Glutamatergic neuron (in vitro differentiated cells): ENCODE measurements at regions not wholly inside any gene's neighbourhood (a gene's known extent, or its start where the extent isn't known, plus 50 kb on each side); places are given as distances from the start of the nearest gene placed in this dataset.

Experiments
- DNase-seq: peaks from one replicate; pipeline ENCODE4 v3.0.0; 2022
- H3K27ac Mint-ChIP-seq: one replicate; pipeline ENCODE4 v1.8.0; 2020; ENCODE audit warnings: mild to moderate bottlenecking, mixed read lengths, inconsistent platforms; ENCODE audit not compliant: unreplicated experiment
- H3K27me3 Mint-ChIP-seq: one replicate; pipeline ENCODE4 v1.8.0; 2020; ENCODE audit warnings: mild to moderate bottlenecking, moderate library complexity, mixed read lengths, inconsistent platforms; ENCODE audit not compliant: unreplicated experiment
- H3K36me3 Mint-ChIP-seq: one replicate; pipeline ENCODE4 v1.8.0; 2020; ENCODE audit warnings: mild to moderate bottlenecking, mixed read lengths, inconsistent platforms; ENCODE audit not compliant: unreplicated experiment
- H3K4me1 Mint-ChIP-seq: one replicate; pipeline ENCODE4 v1.8.0; 2020; ENCODE audit warnings: mild to moderate bottlenecking, low read depth, mixed read lengths, inconsistent platforms; ENCODE audit not compliant: unreplicated experiment
- H3K4me3 Mint-ChIP-seq: one replicate; pipeline ENCODE4 v1.8.0; 2020; ENCODE audit warnings: mild to moderate bottlenecking, mixed read lengths, inconsistent platforms; ENCODE audit not compliant: unreplicated experiment
- H3K9me3 Mint-ChIP-seq: one replicate; pipeline ENCODE4 v1.8.0; 2020; ENCODE audit warnings: mild to moderate bottlenecking, moderate library complexity, mixed read lengths, inconsistent platforms; ENCODE audit not compliant: unreplicated experiment
- CTCF ChIP-seq: fragments of 200-600 bp; sonication (generic); IDR thresholded peaks from one replicate; pipeline ENCODE4 v1.5.0; 2021; ENCODE audit not compliant: partially characterized antibody, unreplicated experiment

- Mint-ChIP-seq H3K27ac (no peak overlapping the region), H3K4me1 (no peaks in the 10 kb centered on the region), H3K27me3 (no peaks in the 10 kb centered on the region), H3K9me3 (no peaks in the 10 kb centered on the region), H3K36me3 (no peaks in the 10 kb centered on the region), H3K4me3 (no peak overlapping the region)
- TF ChIP-seq CTCF, result no peak
- DNase-seq, result no peak
Observed at GRCh38 chr13:28555096-28555495, 60.2 kb upstream of the FLT1 start.

- no peaks in the 10 kb centered on the region for H3K4me1 Mint-ChIP-seq
Observed at GRCh38 chr13:28553971-28554370, 59.0 kb upstream of the FLT1 start.

GRCh38 chr13:28552288-28552687, 57.4 kb upstream of the FLT1 start:
- no peak overlapping the region for H3K27ac Mint-ChIP-seq
- DNase-seq, result no peak

More at GRCh38 chr13:28553971-28554370, 59.0 kb upstream of the FLT1 start:
- no peak for TF ChIP-seq CTCF
- Mint-ChIP-seq H3K36me3 (peaks cover 4% of the 10 kb centered on the region), H3K27me3 (peaks cover 3% of the 10 kb centered on the region), H3K9me3 (no peaks in the 10 kb centered on the region), H3K27ac (no peak overlapping the region), H3K4me3 (no peak overlapping the region)
- DNase-seq, result no peak

GRCh38 chr13:28551498-28551895, 56.6 kb upstream of the FLT1 start:
- no peak overlapping the region for H3K4me3 Mint-ChIP-seq
- TF ChIP-seq CTCF, result no peak
- peaks cover 7% of the 10 kb centered on the region for H3K27me3 Mint-ChIP-seq
- H3K4me1 Mint-ChIP-seq, result peaks cover 3% of the 10 kb centered on the region
- no peaks in the 10 kb centered on the region for H3K9me3 Mint-ChIP-seq
- no peak overlapping the region for H3K27ac Mint-ChIP-seq
- H3K36me3 Mint-ChIP-seq, result peaks cover 9% of the 10 kb centered on the region
- no peak for DNase-seq

More at GRCh38 chr13:28552288-28552687, 57.4 kb upstream of the FLT1 start:
- Mint-ChIP-seq H3K4me3 (no peak overlapping the region), H3K36me3 (peaks cover 9% of the 10 kb centered on the region), H3K27me3 (peaks cover 7% of the 10 kb centered on the region), H3K9me3 (no peaks in the 10 kb centered on the region), H3K4me1 (peaks cover 3% of the 10 kb centered on the region)
- no peak for TF ChIP-seq CTCF

GRCh38 chr13:28550721-28551497, 56.0 kb upstream of the FLT1 start:
- Mint-ChIP-seq H3K4me1 (peaks cover 3% of the 10 kb centered on the region), H3K9me3 (no peaks in the 10 kb centered on the region), H3K36me3 (peaks cover 9% of the 10 kb centered on the region), H3K27me3 (peaks cover 7% of the 10 kb centered on the region), H3K4me3 (no peak overlapping the region), H3K27ac (no peak overlapping the region)
- TF ChIP-seq CTCF, result no peak
- DNase-seq, result no peak
